Activated T-helper 1 cell treated with anti-CD3 and anti-CD28 coated beads, Interleukin-12 subunit alpha, Interleukin-12 subunit beta, Interleukin-2, Interleukin-4 antibody, amounts not matched to agents 30 ng/mL and 10 ng/mL and 1 ng/mL, durations not matched to agents 14 hours and 24 hours and 36 hours (primary cell): ENCODE measurements at regions not wholly inside any gene's neighbourhood (a gene's known extent, or its start where the extent isn't known, plus 50 kb on each side); places are given as distances from the start of the nearest gene placed in this dataset.
"Not testable (repeated sequence)": the region's sequence is repeated elsewhere in the genome, so short reads cannot be mapped to it uniquely, and the experiment has no call there.

Source experiments
- DNase-seq: peaks from one replicate; pipeline ENCODE4 v3.0.0; 2021; ENCODE audit warnings: low spot score
- H3K27ac Mint-ChIP-seq: one replicate; pipeline ENCODE4 v1.8.0; 2021; ENCODE audit warnings: mild to moderate bottlenecking, mixed read lengths
- H3K27me3 Mint-ChIP-seq: one replicate; pipeline ENCODE4 v1.8.0; 2022; ENCODE audit warnings: mild to moderate bottlenecking, moderate library complexity, mixed read lengths; ENCODE audit not compliant: insufficient read depth
- H3K36me3 Mint-ChIP-seq: one replicate; pipeline ENCODE4 v1.8.0; 2021; ENCODE audit warnings: low read depth, mixed read lengths
- H3K4me1 Mint-ChIP-seq: one replicate; pipeline ENCODE4 v1.8.0; 2021; ENCODE audit warnings: low read depth, mixed read lengths
- H3K4me3 Mint-ChIP-seq: one replicate; pipeline ENCODE4 v1.8.0; 2021; ENCODE audit warnings: mild to moderate bottlenecking, moderate library complexity, mixed read lengths
- H3K9me3 Mint-ChIP-seq: one replicate; pipeline ENCODE4 v1.8.0; 2021; ENCODE audit warnings: mixed read lengths
- intact Hi-C: fragments of 100-400 bp; cut with micrococcal nuclease; formaldehyde crosslinking; loops from one replicate; pipeline ENCODE4 v1.15.1; 2024

DNA sequence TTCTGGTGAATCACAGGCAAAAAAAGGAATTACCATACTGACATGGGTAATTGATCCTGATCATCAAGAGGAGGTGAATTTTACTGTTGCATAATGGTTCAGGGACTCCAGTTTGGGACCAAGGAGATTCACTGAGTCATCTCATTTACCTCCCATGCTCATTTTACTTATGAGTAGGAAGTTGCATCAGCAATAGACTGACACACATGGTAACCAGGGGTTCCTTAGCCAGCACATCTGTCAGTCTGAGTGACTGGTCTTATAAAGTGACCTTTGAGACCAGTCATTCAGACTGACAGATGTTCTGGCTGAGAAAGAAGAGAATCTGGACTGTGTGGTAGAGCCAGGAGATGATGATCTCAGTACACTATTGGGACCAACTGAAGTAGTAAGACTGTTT is 384.6 kb upstream of the CD180 start:
- intact Hi-C loops: no loop called here
- H3K9me3 Mint-ChIP-seq: no peaks in the 10 kb centered on the region
- no peak for DNase-seq
- no peaks in the 10 kb centered on the region for H3K4me1 Mint-ChIP-seq
- H3K27me3 Mint-ChIP-seq: peaks cover 3% of the 10 kb centered on the region
- H3K36me3 Mint-ChIP-seq: no peaks in the 10 kb centered on the region
- no peak overlapping the region for H3K4me3 Mint-ChIP-seq
- no peak overlapping the region for H3K27ac Mint-ChIP-seq

DNA sequence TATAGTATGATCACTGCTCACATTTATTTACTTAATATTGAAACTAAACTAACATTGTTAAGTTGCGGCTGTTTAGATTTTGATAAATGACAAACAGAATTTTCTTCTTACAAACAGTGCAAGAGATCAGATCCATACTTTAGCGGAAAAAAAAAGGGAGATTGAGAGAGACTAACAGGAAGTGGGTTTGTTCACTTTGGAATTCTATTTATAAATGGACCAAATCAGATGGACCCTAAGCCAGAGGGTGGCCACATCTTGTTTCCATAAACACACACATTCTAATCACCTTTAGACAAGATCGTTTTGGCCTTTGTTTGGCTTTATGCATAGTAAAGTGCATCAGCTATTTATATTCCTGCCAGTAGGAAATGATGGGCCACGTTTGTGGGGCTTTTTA is 381.4 kb upstream of the CD180 start:
- intact Hi-C loops: no loop called here
- no peak overlapping the region for H3K27ac Mint-ChIP-seq
- DNase-seq: no peak
- no peak overlapping the region for H3K4me3 Mint-ChIP-seq
- H3K27me3 Mint-ChIP-seq: peaks cover 3% of the 10 kb centered on the region
- no peaks in the 10 kb centered on the region for H3K4me1 Mint-ChIP-seq
- H3K36me3 Mint-ChIP-seq: no peaks in the 10 kb centered on the region
- peaks cover 12% of the 10 kb centered on the region for H3K9me3 Mint-ChIP-seq

DNA sequence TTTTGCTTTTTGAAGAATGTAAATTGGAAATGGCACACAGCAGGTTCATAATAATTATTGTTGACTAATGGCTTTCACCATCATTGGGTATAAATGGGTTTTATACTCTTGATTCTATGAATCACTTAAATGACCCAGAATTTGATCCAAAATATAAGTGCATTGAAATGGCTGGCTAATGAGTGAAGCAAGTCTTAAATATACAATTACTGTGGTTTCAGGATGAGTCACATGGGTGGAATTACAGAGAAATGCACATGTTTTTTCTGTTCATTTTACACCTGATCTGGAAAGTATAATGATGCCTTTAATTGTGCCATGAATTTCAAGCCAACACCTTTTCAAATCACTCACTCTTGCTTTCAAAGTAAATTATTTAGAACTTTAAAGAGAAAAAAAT is 380.8 kb upstream of the CD180 start:
- Mint-ChIP-seq H3K27ac (no peak overlapping the region), H3K9me3 (peaks cover 16% of the 10 kb centered on the region), H3K4me3 (no peak overlapping the region), H3K4me1 (no peaks in the 10 kb centered on the region), H3K27me3 (peaks cover 3% of the 10 kb centered on the region), H3K36me3 (no peaks in the 10 kb centered on the region)
- DNase-seq: no peak
- intact Hi-C loops: no loop called here

DNA sequence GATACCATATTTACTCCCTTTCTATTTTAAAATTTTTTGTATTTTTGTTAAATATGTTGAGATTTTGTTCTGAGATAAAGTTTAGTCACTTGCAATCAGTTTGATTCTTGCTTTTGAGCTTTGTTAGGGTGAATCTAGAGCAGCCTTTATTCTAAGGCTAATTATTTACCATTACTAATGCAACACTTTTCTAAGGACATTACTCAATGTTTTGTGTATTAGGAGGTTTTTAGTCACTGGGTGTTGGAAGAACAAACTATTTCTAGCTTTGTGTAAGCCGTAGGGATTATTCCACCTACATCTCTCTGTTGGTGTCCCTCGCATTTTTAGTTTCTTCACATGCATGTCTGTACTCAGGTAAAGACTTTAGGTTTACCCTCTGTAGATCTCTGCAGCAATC is 379.5 kb upstream of the CD180 start:
- H3K9me3 Mint-ChIP-seq: peaks cover 16% of the 10 kb centered on the region
- peaks cover 3% of the 10 kb centered on the region for H3K27me3 Mint-ChIP-seq
- no peak overlapping the region for H3K27ac Mint-ChIP-seq
- H3K36me3 Mint-ChIP-seq: no peaks in the 10 kb centered on the region
- intact Hi-C loops: no loop called here
- H3K4me1 Mint-ChIP-seq: no peaks in the 10 kb centered on the region
- DNase-seq: no peak
- H3K4me3 Mint-ChIP-seq: no peak overlapping the region

DNA sequence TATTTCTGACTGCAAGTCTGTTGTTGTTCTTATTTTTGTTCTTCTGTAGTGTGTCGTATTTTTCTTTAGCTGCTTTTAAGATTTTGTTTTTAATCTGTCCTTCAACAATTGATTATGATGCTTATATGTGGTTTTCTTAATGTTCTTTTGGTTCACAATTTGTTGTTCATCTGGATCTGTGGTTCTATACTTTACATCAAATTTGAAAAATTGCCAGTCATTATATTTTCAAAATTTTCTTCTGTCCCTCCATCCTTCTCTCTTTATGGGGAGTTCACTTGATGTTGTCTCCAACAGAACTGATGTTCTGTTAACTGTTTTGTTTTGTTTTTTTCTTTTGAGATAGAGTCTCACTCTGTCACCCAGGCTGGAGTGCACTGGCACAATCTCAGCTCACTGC is 378.5 kb upstream of the CD180 start:
- H3K27me3 Mint-ChIP-seq: peaks cover 3% of the 10 kb centered on the region
- no peak for DNase-seq
- H3K4me1 Mint-ChIP-seq: no peaks in the 10 kb centered on the region
- H3K27ac Mint-ChIP-seq: no peak overlapping the region
- no peaks in the 10 kb centered on the region for H3K36me3 Mint-ChIP-seq
- intact Hi-C loops: no loop called here
- peaks cover 16% of the 10 kb centered on the region for H3K9me3 Mint-ChIP-seq
- H3K4me3 Mint-ChIP-seq: no peak overlapping the region

DNA sequence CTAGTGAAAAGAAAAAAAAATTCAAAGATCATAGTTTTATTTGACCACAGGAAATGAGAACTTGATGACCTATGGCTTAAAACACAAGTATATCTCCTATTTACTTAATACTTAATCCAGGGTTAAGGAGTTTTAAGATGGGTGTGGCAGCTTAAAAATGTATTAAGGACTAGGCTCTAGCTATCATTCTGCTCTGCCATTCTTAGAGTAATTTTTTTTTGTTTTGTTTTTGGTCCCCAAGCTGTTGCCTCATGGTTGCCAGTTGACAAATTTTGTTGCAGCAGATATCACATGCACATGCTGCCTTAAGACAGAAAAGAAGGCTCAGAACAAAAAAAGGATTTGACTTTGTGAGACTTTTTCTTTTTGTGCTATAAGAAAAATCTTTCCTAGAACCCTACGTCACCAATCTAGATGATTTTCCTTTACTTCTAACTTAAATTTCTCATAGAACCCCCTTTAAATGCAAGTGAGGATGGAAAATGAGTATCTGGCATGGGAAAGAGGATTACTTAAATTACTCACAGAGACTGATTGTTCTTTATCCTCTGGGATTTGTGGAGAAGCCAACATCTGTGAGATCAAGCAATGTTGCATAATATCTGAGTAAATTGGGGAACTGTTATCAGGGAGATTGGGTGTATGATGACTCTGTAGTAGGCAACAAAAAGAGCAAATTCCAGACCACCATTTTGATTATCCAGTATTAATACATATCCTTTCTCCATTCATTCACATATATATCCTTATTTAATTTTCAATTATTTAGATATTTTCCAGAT is 364.7 kb upstream of the CD180 start:
- H3K27ac Mint-ChIP-seq: no peak overlapping the region
- H3K36me3 Mint-ChIP-seq: no peaks in the 10 kb centered on the region
- H3K4me3 Mint-ChIP-seq: no peak overlapping the region
- intact Hi-C loops: no loop called here
- H3K4me1 Mint-ChIP-seq: no peaks in the 10 kb centered on the region
- H3K27me3 Mint-ChIP-seq: peaks cover 6% of the 10 kb centered on the region
- H3K9me3 Mint-ChIP-seq: peaks cover 13% of the 10 kb centered on the region
- DNase-seq: no peak

DNA sequence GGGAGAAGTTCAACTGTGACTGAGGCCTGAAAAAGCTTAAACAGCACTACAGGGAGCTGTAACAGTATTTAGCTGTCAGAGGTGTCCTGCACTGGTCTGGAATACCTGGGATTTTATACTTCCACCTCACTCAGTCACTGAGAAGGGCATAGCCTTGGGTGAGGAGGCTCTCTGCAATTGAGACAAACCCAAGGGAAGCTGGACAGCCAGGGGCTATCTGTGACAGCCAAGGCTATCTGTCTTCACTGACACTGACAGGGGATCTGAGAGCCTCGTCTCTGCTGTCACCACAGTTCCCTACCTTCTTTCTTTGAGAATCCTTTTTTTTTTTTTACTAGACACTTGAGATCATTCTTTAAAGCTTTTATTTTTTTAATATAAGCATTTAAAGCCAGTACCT is 356.2 kb upstream of the CD180 start:
- DNase-seq: no peak
- H3K4me3 Mint-ChIP-seq: no peak overlapping the region
- no peaks in the 10 kb centered on the region for H3K36me3 Mint-ChIP-seq
- no peaks in the 10 kb centered on the region for H3K9me3 Mint-ChIP-seq
- peaks cover 7% of the 10 kb centered on the region for H3K4me1 Mint-ChIP-seq
- peaks cover 6% of the 10 kb centered on the region for H3K27me3 Mint-ChIP-seq
- intact Hi-C loops: no loop called here
- H3K27ac Mint-ChIP-seq: no peak overlapping the region

DNA sequence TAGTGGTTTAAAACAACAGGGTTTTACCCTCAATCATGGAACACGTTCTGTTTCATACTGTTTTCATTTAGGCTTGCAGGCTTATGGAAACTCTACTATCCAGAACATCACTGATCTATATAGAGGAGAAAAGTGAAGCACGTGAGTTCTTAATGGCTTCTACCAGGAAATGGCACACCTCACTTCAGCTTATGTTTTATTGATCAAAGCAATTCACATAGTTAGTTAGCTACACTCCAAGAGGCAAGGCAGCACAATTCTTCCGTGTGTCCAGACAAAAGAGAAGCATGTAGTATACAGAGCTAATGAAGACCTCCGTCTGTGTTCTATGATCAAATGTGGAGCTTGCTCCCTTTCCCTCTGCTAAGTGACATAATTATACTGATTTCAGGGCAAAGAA is 353.3 kb upstream of the CD180 start:
- peaks cover 10% of the 10 kb centered on the region for H3K4me1 Mint-ChIP-seq
- no peak overlapping the region for H3K4me3 Mint-ChIP-seq
- peaks cover 3% of the 10 kb centered on the region for H3K27me3 Mint-ChIP-seq
- DNase-seq: no peak
- intact Hi-C loops: no loop called here
- H3K36me3 Mint-ChIP-seq: no peaks in the 10 kb centered on the region
- no peak overlapping the region for H3K27ac Mint-ChIP-seq
- no peaks in the 10 kb centered on the region for H3K9me3 Mint-ChIP-seq

DNA sequence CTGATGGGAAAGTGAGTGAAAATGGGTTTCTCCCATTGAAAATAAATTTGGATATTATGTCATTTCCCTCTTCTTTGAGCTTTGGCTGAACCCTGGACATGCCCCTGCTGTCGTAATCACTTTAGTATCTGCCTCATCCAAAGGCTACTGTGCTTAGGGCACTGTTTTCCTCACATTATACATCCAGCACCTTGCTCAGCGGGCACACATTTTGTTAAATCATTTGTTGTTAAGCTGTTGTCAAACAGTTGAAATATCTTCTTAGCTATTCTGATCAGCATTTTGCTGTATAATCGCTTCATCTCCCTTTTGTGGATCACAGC is 352.7 kb upstream of the CD180 start:
- intact Hi-C loops: no loop called here
- no peak overlapping the region for H3K4me3 Mint-ChIP-seq

DNA sequence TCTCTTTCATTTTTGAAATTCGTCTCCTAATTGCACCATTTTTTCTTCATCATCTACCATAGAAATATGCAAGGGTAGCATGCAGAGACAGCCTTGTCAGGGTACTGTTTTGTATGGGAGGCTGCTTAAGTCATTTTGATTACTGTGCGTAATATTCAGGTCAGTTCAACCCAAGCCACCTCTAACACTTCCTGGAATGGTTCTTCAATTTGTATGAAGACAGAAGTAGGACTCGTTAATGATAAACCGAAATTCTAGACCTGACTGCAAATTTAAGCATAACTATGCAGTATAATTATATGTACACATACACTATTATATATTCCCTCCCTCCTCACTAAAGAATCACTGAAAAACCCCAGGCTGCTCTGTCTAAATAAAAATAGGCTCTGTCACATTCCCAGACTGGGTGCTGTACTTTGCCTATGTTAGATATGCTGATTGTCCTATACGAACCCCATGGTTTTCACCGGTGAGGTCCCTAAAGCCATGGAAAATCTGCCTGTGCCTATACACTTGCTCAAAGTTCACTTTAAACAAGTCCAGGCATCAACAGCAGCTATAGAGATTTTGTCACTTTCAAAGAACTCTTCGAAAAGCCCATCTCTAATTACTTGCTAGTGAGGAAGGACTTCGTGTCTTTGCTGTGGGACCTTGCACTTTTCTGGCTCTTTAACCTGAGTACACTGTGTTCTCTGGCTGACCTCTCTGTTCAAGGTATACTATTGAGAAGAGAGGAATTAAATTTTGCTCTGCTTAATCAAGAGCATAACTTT is 352.1 kb upstream of the CD180 start:
- intact Hi-C loops: no loop called here
- H3K4me1 Mint-ChIP-seq: peaks cover 10% of the 10 kb centered on the region

More for the DNA sequence above, 352.7 kb upstream of the CD180 start:
- Mint-ChIP-seq H3K4me1 (peaks cover 10% of the 10 kb centered on the region), H3K27me3 (no peaks in the 10 kb centered on the region), H3K9me3 (no peaks in the 10 kb centered on the region), H3K27ac (no peak overlapping the region), H3K36me3 (no peaks in the 10 kb centered on the region)
- DNase-seq: no peak

DNA sequence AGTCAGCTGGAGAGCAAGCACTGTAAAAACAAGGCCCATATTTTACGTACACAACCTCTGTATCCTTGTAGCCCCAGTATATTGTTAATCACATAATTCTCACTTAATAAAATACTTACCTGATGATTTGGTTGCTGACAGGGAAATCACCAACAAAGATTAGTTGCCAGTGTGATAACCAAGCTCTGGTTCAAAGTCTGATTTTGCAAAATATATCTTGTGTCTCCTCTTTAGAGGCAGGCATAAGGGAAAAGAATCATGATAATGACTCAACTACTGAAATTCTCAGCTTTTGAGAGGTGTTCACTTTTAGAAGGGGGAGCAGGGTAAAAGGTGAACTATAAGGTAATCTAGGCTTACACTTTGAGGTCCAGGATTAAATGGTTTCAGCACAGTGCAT is 351.1 kb upstream of the CD180 start:
- Mint-ChIP-seq H3K4me1 (peaks cover 10% of the 10 kb centered on the region), H3K36me3 (no peaks in the 10 kb centered on the region), H3K27ac (no peak overlapping the region), H3K9me3 (no peaks in the 10 kb centered on the region), H3K27me3 (no peaks in the 10 kb centered on the region), H3K4me3 (no peak overlapping the region)
- intact Hi-C loops: no loop called here
- no peak for DNase-seq

More for the DNA sequence above, 352.1 kb upstream of the CD180 start:
- H3K4me3 Mint-ChIP-seq: no peak overlapping the region
- H3K27me3 Mint-ChIP-seq: no peaks in the 10 kb centered on the region
- H3K9me3 Mint-ChIP-seq: no peaks in the 10 kb centered on the region
- no peak overlapping the region for H3K27ac Mint-ChIP-seq
- DNase-seq: no peak
- no peaks in the 10 kb centered on the region for H3K36me3 Mint-ChIP-seq

DNA sequence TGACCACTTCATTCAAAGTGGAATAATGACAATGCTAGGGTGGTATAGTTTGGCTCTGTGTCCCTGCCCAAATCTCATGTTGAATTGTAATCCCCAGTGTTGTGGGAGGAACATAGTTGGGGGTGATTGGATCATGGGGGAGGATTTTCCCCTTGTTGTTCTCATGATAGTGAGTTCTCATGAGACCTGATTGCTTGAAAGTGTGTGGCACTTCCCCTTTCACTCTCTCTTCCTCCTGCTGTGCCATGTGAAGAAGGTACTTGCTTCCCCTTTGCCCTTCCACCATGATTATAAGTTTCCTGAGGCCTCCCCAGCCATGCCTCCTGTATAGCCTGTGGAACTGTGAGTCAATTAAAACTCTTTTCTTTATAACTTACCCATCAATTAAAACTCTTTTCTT is 348.3 kb upstream of the CD180 start:
- H3K36me3 Mint-ChIP-seq, H3K4me3 Mint-ChIP-seq, H3K9me3 Mint-ChIP-seq, H3K27me3 Mint-ChIP-seq, DNase-seq, H3K27ac Mint-ChIP-seq, intact Hi-C loops: not testable (repeated sequence)
- H3K4me1 Mint-ChIP-seq: peaks cover 13% of the 10 kb centered on the region

DNA sequence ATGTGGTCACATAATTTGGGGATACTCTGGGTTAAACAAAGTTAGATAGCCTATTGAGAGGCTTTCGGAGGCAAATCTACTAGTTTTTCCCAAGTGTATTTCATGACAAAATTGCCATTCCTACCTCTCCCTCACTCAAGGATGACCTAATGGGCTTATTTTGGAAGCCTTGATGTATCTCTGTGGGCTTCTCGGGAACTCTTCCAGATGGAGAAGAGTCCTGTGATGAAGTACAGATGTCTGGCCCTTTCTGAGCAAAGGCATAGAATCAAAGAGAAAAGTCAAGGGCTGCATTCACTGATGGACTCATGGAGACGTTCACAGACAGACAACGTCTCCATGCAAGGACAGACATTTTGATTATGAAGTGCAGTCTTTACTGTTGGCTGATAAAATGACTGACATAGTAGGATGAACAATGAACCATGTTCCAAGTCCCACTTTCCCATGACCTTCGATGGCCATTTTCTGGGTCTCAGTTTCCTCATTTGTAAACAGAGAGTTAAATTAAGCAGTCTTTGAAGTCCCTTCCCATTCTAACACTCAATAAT is 347.2 kb upstream of the CD180 start:
- H3K36me3 Mint-ChIP-seq: no peaks in the 10 kb centered on the region
- no peak overlapping the region for H3K27ac Mint-ChIP-seq
- no peaks in the 10 kb centered on the region for H3K9me3 Mint-ChIP-seq
- no peak overlapping the region for H3K4me3 Mint-ChIP-seq
- H3K27me3 Mint-ChIP-seq: no peaks in the 10 kb centered on the region
- DNase-seq: no peak
- intact Hi-C loops: no loop called here
- H3K4me1 Mint-ChIP-seq: peaks cover 13% of the 10 kb centered on the region
